Fibroblast of skin of abdomen (primary cell): ENCODE measurements at regions not wholly inside any gene's neighbourhood (a gene's known extent, or its start where the extent isn't known, plus 50 kb on each side); places are given as distances from the start of the nearest gene placed in this dataset.
"Not testable (repeated sequence)": the region's sequence is repeated elsewhere in the genome, so short reads cannot be mapped to it uniquely, and the experiment has no call there.

Source experiments
- DNase-seq: peaks from one replicate; pipeline ENCODE4 v3.0.0-alpha.2; 2013

GRCh38 chr15:30842798-30843472, 60.8 kb upstream of the FAN1 start:
- not testable (repeated sequence) for DNase-seq

GRCh38 chr15:30845536-30845935, 58.2 kb upstream of the FAN1 start:
- DNase-seq: not testable (repeated sequence)
